ENCODE measurements at regions not wholly inside any gene's neighbourhood (a gene's known extent, or its start where the extent isn't known, plus 50 kb on each side); places are given as distances from the start of the nearest gene placed in this dataset.

- Mint-ChIP-seq H3K36me3 (no peaks in the 10 kb centered on the region), H3K27ac (no peak overlapping the region), H3K4me1 (no peaks in the 10 kb centered on the region), H3K9me3 (peaks cover 3% of the 10 kb centered on the region), H3K27me3 (no peaks in the 10 kb centered on the region), H3K4me3 (no peak overlapping the region)
- CTCF ChIA-PET = no interaction called here
- no peak for DNase-seq
Observed at GRCh38 chr2:79453918-79454317, 58.9 kb upstream of the CTNNA2 start.

GRCh38 chr2:79452651-79453050, 60.2 kb upstream of the CTNNA2 start:
- no peaks in the 10 kb centered on the region for H3K36me3 Mint-ChIP-seq
- DNase-seq = no peak
- CTCF ChIA-PET = interaction anchor here (0.7 kb wide), 1 partner anchor 9 kb away, joined by 3 read pairs; no protein-coding TSS in a partner anchor
- H3K27ac Mint-ChIP-seq = no peak overlapping the region
- H3K27me3 Mint-ChIP-seq = no peaks in the 10 kb centered on the region
- peaks cover 6% of the 10 kb centered on the region for H3K9me3 Mint-ChIP-seq
- no peaks in the 10 kb centered on the region for H3K4me1 Mint-ChIP-seq
- H3K4me3 Mint-ChIP-seq = no peak overlapping the region

- Mint-ChIP-seq H3K27me3 (no peaks in the 10 kb centered on the region), H3K27ac (no peak overlapping the region), H3K4me1 (no peaks in the 10 kb centered on the region), H3K36me3 (no peaks in the 10 kb centered on the region), H3K9me3 (peaks cover 11% of the 10 kb centered on the region), H3K4me3 (no peak overlapping the region)
- CTCF ChIA-PET = no interaction called here
- DNase-seq = no peak
Observed at GRCh38 chr2:79447463-79447862, 65.4 kb upstream of the CTNNA2 start.

GRCh38 chr2:79446313-79446712, 66.5 kb upstream of the CTNNA2 start:
- H3K9me3 Mint-ChIP-seq = peaks cover 11% of the 10 kb centered on the region
- no peak for DNase-seq
- no peak overlapping the region for H3K27ac Mint-ChIP-seq
- no peak overlapping the region for H3K4me3 Mint-ChIP-seq
- H3K4me1 Mint-ChIP-seq = no peaks in the 10 kb centered on the region
- no peaks in the 10 kb centered on the region for H3K27me3 Mint-ChIP-seq
- no peaks in the 10 kb centered on the region for H3K36me3 Mint-ChIP-seq
- CTCF ChIA-PET = no interaction called here

GRCh38 chr2:79437433-79438267, 75.2 kb upstream of the CTNNA2 start:
- no peak for DNase-seq
- Mint-ChIP-seq H3K4me3 (no peak overlapping the region), H3K27ac (no peak overlapping the region), H3K9me3 (peaks cover 7% of the 10 kb centered on the region), H3K4me1 (no peaks in the 10 kb centered on the region), H3K36me3 (no peaks in the 10 kb centered on the region), H3K27me3 (no peaks in the 10 kb centered on the region)
- CTCF ChIA-PET = no interaction called here

GRCh38 chr2:79434362-79434761, 78.5 kb upstream of the CTNNA2 start:
- no peaks in the 10 kb centered on the region for H3K4me1 Mint-ChIP-seq
- CTCF ChIA-PET = no interaction called here
- H3K27ac Mint-ChIP-seq = no peak overlapping the region
- no peak for DNase-seq
- no peak overlapping the region for H3K4me3 Mint-ChIP-seq
- H3K9me3 Mint-ChIP-seq = peaks cover 7% of the 10 kb centered on the region
- H3K27me3 Mint-ChIP-seq = no peaks in the 10 kb centered on the region
- H3K36me3 Mint-ChIP-seq = no peaks in the 10 kb centered on the region

GRCh38 chr2:79432731-79433146, 80.1 kb upstream of the CTNNA2 start:
- no peaks in the 10 kb centered on the region for H3K4me1 Mint-ChIP-seq

GRCh38 chr2:79428745-79429144, 84.1 kb upstream of the CTNNA2 start:
- no peak overlapping the region for H3K4me3 Mint-ChIP-seq
- H3K27me3 Mint-ChIP-seq = no peaks in the 10 kb centered on the region
- CTCF ChIA-PET = no interaction called here
- no peaks in the 10 kb centered on the region for H3K36me3 Mint-ChIP-seq
- H3K9me3 Mint-ChIP-seq = peaks cover 2% of the 10 kb centered on the region
- no peak for DNase-seq
- no peaks in the 10 kb centered on the region for H3K4me1 Mint-ChIP-seq
- no peak overlapping the region for H3K27ac Mint-ChIP-seq

More at GRCh38 chr2:79432731-79433146, 80.1 kb upstream of the CTNNA2 start:
- H3K27ac Mint-ChIP-seq = no peak overlapping the region
- H3K9me3 Mint-ChIP-seq = peaks cover 7% of the 10 kb centered on the region
- H3K36me3 Mint-ChIP-seq = no peaks in the 10 kb centered on the region
- H3K4me3 Mint-ChIP-seq = no peak overlapping the region
- H3K27me3 Mint-ChIP-seq = no peaks in the 10 kb centered on the region
- CTCF ChIA-PET = no interaction called here
- DNase-seq = no peak

- Mint-ChIP-seq H3K9me3 (no peaks in the 10 kb centered on the region), H3K4me1 (no peaks in the 10 kb centered on the region), H3K36me3 (no peaks in the 10 kb centered on the region), H3K27me3 (no peaks in the 10 kb centered on the region), H3K27ac (no peak overlapping the region), H3K4me3 (no peak overlapping the region)
- CTCF ChIA-PET = no interaction called here
- DNase-seq = no peak
Observed at GRCh38 chr2:79414690-79415089, 98.2 kb upstream of the CTNNA2 start.

GRCh38 chr2:79394485-79394859, 118.4 kb upstream of the CTNNA2 start:
- Mint-ChIP-seq H3K9me3 (peaks cover 6% of the 10 kb centered on the region), H3K36me3 (no peaks in the 10 kb centered on the region), H3K4me1 (no peaks in the 10 kb centered on the region), H3K27me3 (no peaks in the 10 kb centered on the region), H3K27ac (no peak overlapping the region), H3K4me3 (no peak overlapping the region)
- CTCF ChIA-PET = no interaction called here
- DNase-seq = no peak

GRCh38 chr2:79393806-79394484, 118.9 kb upstream of the CTNNA2 start:
- Mint-ChIP-seq H3K9me3 (peaks cover 7% of the 10 kb centered on the region), H3K4me1 (no peaks in the 10 kb centered on the region)

GRCh38 chr2:79393107-79393685, 119.7 kb upstream of the CTNNA2 start:
- Mint-ChIP-seq H3K4me1 (no peaks in the 10 kb centered on the region), H3K36me3 (no peaks in the 10 kb centered on the region), H3K27me3 (no peaks in the 10 kb centered on the region), H3K9me3 (peaks cover 7% of the 10 kb centered on the region), H3K27ac (no peak overlapping the region), H3K4me3 (no peak overlapping the region)
- DNase-seq = no peak
- CTCF ChIA-PET = no interaction called here

More at GRCh38 chr2:79393806-79394484, 118.9 kb upstream of the CTNNA2 start:
- no peak overlapping the region for H3K4me3 Mint-ChIP-seq
- CTCF ChIA-PET = no interaction called here
- H3K27me3 Mint-ChIP-seq = no peaks in the 10 kb centered on the region
- no peak for DNase-seq
- H3K36me3 Mint-ChIP-seq = no peaks in the 10 kb centered on the region
- H3K27ac Mint-ChIP-seq = no peak overlapping the region

- no peak for DNase-seq
- Mint-ChIP-seq H3K9me3 (peaks cover 11% of the 10 kb centered on the region), H3K27me3 (no peaks in the 10 kb centered on the region), H3K36me3 (no peaks in the 10 kb centered on the region), H3K4me1 (no peaks in the 10 kb centered on the region), H3K4me3 (no peak overlapping the region), H3K27ac (no peak overlapping the region)
- CTCF ChIA-PET = no interaction called here
Observed at GRCh38 chr2:79389481-79389880, 123.4 kb upstream of the CTNNA2 start.

GRCh38 chr2:79388024-79388423, 124.8 kb upstream of the CTNNA2 start:
- peaks cover 13% of the 10 kb centered on the region for H3K9me3 Mint-ChIP-seq
- CTCF ChIA-PET = no interaction called here
- H3K36me3 Mint-ChIP-seq = no peaks in the 10 kb centered on the region
- no peak for DNase-seq
- no peak overlapping the region for H3K4me3 Mint-ChIP-seq
- no peaks in the 10 kb centered on the region for H3K4me1 Mint-ChIP-seq
- no peak overlapping the region for H3K27ac Mint-ChIP-seq
- H3K27me3 Mint-ChIP-seq = no peaks in the 10 kb centered on the region

GRCh38 chr2:79387431-79387830, 125.4 kb upstream of the CTNNA2 start:
- Mint-ChIP-seq H3K4me1 (no peaks in the 10 kb centered on the region), H3K9me3 (peaks cover 14% of the 10 kb centered on the region), H3K36me3 (no peaks in the 10 kb centered on the region), H3K27me3 (no peaks in the 10 kb centered on the region), H3K4me3 (no peak overlapping the region), H3K27ac (no peak overlapping the region)
- DNase-seq = no peak
- CTCF ChIA-PET = no interaction called here

All from activated naive CD4-positive, alpha-beta T cell treated with anti-CD3 and anti-CD28 coated beads, Interleukin-2, amount 10 ng/mL, durations not matched to agents 7 days and 5 days (primary cell).